BJ (cell line): ENCODE measurements at regions not wholly inside any gene's neighbourhood (a gene's known extent, or its start where the extent isn't known, plus 50 kb on each side); places are given as distances from the start of the nearest gene placed in this dataset.
"Not testable (repeated sequence)": the region's sequence is repeated elsewhere in the genome, so short reads cannot be mapped to it uniquely, and the experiment has no call there.

ENCODE experiments used
- CTCF ChIA-PET: fragments of 350-600 bp; formaldehyde crosslinking; extraction: SDS; loops from one replicate; lab custom pipeline; 2021; ENCODE audit warnings: antibody characterized with exemption, inconsistent platforms; lab: Yijun Ruan, JAX
- POLR2A ChIA-PET: fragments of 300-600 bp; sonication (Branson Sonifier 250); formaldehyde crosslinking; extraction: SDS; loops from one replicate; lab custom pipeline; 2021; ENCODE audit warnings: antibody characterized with exemption; lab: Charles Lee
- DNase-seq: peaks from one replicate; pipeline ENCODE4 v3.0.0-alpha.2; 2011; ENCODE audit warnings: low read depth
- H3K27me3 ChIP-seq: 2 replicates; pipeline ENCODE4 v1.6.0; 2011; ENCODE audit warnings: low read length; ENCODE audit not compliant: control insufficient read depth, insufficient read depth
- H3K36me3 ChIP-seq: 2 replicates; pipeline ENCODE4 v1.5.1; 2011; ENCODE audit warnings: low read length; ENCODE audit not compliant: control insufficient read depth, insufficient read depth
- H3K4me3 ChIP-seq: 2 replicates; pipeline ENCODE4 v1.5.1; 2011; ENCODE audit warnings: low read depth, mild to moderate bottlenecking, control low read depth, low read length
- CTCF ChIP-seq: IDR thresholded peaks from 2 replicates; pipeline ENCODE4 v1.5.1; 2011; ENCODE audit warnings: low read depth, mild to moderate bottlenecking, control low read depth, inconsistent platforms, low read length, moderate library complexity; ENCODE audit not compliant: insufficient read depth

- POLR2A ChIA-PET: no interaction called here
- Histone ChIP-seq H3K4me3 (no peak overlapping the region), H3K27me3 (no peaks in the 10 kb centered on the region), H3K36me3 (no peaks in the 10 kb centered on the region)
- no peak for DNase-seq
- CTCF ChIA-PET: interaction anchor here (2.8 kb wide), 1 partner anchor 13 kb away, joined by 8 read pairs; no protein-coding TSS in a partner anchor
- TF ChIP-seq CTCF: no peak
Observed at GRCh38 chr10:64039198-64039597, 518.0 kb downstream of the REEP3 start.

GRCh38 chr10:64040781-64041180, 519.6 kb downstream of the REEP3 start:
- ChIA-PET POLR2A (no interaction called here), CTCF (interaction anchor here (1.2 to 2.8 kb wide), 8 partner anchors 8 to 169 kb away, joined by 3 to 8 read pairs (median 4); no protein-coding TSS in a partner anchor)
- no peak for TF ChIP-seq CTCF
- Histone ChIP-seq H3K27me3 (no peaks in the 10 kb centered on the region), H3K36me3 (no peaks in the 10 kb centered on the region), H3K4me3 (no peak overlapping the region)
- DNase-seq: no peak

GRCh38 chr10:64041185-64041988, 520.2 kb downstream of the REEP3 start:
- TF ChIP-seq CTCF: peak; percentile 100
- peak; percentile 3 for DNase-seq
- Histone ChIP-seq H3K27me3 (no peaks in the 10 kb centered on the region), H3K36me3 (no peaks in the 10 kb centered on the region), H3K4me3 (no peak overlapping the region)
- ChIA-PET POLR2A (no interaction called here), CTCF (interaction anchor here (0.7 to 2.8 kb wide), 11 partner anchors 8 to 174 kb away, joined by 3 to 8 read pairs (median 4); no protein-coding TSS in a partner anchor)

GRCh38 chr10:64041989-64042490, 520.8 kb downstream of the REEP3 start:
- ChIA-PET CTCF (interaction anchor here (1.2 to 2.8 kb wide), 8 partner anchors 7 to 175 kb away, joined by 3 to 8 read pairs (median 5); no protein-coding TSS in a partner anchor), POLR2A (no interaction called here)
- no peak for TF ChIP-seq CTCF
- Histone ChIP-seq H3K4me3 (no peak overlapping the region), H3K27me3 (no peaks in the 10 kb centered on the region), H3K36me3 (no peaks in the 10 kb centered on the region)
- DNase-seq: no peak

- no peak for DNase-seq
- no peak for TF ChIP-seq CTCF
- Histone ChIP-seq H3K36me3 (no peaks in the 10 kb centered on the region), H3K4me3 (no peak overlapping the region), H3K27me3 (no peaks in the 10 kb centered on the region)
- POLR2A ChIA-PET: no interaction called here
- CTCF ChIA-PET: no interaction called here
Observed at GRCh38 chr10:64044098-64044497, 522.9 kb downstream of the REEP3 start.

GRCh38 chr10:64044957-64045632, 523.9 kb downstream of the REEP3 start:
- H3K4me3 ChIP-seq, H3K36me3 ChIP-seq, POLR2A ChIA-PET, DNase-seq, CTCF ChIA-PET, H3K27me3 ChIP-seq: not testable (repeated sequence)
